ENCODE measurements at regions not wholly inside any gene's neighbourhood (a gene's known extent, or its start where the extent isn't known, plus 50 kb on each side); places are given as distances from the start of the nearest gene placed in this dataset.

DNA sequence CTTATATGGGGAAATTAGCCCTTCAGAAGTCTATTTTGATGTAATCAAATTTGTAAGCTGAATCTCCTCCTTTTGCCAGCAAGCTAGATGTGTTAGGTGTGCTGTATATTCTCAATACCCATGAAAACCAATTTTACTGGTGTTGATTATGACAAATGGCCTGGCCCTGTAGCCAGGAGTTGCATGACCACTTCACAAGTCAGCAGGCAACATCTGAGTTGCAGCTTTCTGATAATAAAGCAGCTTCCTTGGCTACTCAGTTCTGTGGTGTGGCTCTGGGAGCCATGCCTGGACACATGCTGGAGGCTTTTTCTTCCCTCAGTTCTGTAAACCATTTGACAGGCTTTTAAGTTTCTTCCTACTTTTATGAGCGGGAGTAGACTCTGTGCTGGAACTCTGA is 154.1 kb upstream of the CXCL13 start:
- TF ChIP-seq, protein P1, sequence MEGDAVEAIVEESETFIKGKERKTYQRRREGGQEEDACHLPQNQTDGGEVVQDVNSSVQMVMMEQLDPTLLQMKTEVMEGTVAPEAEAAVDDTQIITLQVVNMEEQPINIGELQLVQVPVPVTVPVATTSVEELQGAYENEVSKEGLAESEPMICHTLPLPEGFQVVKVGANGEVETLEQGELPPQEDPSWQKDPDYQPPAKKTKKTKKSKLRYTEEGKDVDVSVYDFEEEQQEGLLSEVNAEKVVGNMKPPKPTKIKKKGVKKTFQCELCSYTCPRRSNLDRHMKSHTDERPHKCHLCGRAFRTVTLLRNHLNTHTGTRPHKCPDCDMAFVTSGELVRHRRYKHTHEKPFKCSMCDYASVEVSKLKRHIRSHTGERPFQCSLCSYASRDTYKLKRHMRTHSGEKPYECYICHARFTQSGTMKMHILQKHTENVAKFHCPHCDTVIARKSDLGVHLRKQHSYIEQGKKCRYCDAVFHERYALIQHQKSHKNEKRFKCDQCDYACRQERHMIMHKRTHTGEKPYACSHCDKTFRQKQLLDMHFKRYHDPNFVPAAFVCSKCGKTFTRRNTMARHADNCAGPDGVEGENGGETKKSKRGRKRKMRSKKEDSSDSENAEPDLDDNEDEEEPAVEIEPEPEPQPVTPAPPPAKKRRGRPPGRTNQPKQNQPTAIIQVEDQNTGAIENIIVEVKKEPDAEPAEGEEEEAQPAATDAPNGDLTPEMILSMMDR (IDR thresholded peaks at IDR 0.05): no peak
- no peak for TF ChIP-seq EP300 (IDR thresholded peaks at IDR 0.05)
- TF ChIP-seq POLR2A (IDR thresholded peaks at IDR 0.05): no peak
